ENCODE measurements at regions not wholly inside any gene's neighbourhood (a gene's known extent, or its start where the extent isn't known, plus 50 kb on each side); places are given as distances from the start of the nearest gene placed in this dataset.
"Not testable (repeated sequence)": the region's sequence is repeated elsewhere in the genome, so short reads cannot be mapped to it uniquely, and the experiment has no call there.

DNA sequence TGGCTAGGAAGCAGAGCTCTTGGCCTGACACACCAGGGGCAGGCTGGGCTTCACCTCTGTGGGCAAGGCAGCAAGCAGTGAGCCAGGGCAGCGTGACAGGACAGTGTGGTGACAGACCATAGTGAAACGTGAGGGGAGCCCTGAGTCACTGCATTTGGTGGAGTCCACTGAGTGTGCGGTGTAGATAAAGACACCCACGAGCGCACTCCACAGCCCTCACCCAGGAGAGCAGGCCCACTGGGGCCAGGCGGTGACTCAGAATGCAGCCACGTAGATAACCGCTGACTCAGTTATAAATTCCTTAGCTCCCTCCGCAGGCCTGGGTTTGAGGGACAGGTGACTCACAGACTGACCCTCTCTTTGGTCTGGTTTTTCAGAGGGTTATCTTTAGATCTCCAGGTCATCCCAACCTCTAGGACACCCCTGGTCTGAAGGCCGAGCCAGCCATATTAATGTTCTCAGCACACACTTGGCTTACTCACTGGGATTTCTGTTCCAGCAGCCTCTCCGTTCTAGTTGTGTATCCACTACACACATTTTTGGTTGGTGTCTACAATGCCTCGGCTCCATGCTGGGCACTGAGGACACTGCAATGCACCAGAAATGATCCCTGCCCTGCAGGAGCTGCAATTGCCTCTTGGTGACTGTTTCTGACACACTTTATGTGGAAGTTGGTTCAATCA lies 90.2 kb upstream of the TSPAN2 start:
- DNase-seq, result peak; percentile 96

DNA sequence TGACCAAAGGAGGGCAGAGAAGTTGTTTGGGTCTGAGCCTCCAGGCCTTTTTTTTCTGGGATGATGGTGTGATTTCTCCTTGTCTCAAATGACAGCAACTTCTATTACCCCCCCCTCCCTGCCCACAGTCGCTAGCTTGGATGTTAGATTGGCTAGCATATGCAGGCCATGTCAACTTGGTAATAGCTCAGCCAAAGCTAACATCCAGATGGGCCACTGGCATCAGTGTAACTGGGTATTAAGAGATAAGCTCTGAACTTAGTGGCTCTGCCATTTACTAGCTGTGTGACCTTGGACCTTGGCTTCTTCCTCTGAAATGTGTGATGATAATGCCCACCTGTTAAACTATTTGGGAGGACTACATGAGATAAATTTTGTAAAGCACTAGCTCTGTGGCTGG lies 86.9 kb upstream of the TSPAN2 start:
- no peak for DNase-seq

DNA sequence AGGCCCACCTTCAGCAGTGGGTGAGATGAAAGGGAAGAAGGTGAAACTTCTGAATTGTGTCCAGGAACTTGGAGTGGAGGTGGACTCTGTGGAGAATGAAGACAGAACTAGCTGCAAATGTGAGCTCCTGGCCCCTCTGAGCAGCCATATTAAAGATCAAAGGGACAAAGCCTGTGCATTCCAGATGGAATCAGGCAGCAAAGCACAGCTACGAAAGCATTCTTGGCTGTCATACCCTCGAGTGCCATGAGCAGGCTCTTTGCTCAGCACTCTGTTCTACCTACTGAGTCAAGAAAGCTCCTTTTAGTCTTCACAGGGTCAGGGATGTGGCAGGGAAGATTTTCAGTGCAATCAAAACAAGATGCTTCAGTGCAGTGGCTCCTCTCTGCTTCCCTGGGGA lies 86.3 kb upstream of the TSPAN2 start:
- DNase-seq, result no peak

DNA sequence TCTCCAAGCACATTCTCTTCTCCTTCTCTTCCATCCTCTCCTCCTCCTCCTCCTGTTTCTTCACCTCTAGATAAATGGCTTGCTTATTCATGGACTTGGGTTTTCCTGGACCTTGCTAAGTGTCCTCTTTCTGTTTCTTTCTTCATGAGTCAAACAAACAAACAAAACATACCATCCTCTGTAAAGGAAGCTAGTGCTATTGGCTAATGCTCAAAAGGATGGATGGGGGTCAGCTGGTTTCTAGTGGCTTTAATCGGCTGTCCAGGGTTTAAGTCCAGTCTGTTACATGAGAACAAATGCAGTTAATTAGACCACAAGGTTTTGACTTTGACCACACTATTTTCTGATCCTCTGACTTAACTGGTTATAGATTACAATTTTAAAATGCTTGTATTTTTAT lies 83.8 kb upstream of the TSPAN2 start:
- no peak for DNase-seq

DNA sequence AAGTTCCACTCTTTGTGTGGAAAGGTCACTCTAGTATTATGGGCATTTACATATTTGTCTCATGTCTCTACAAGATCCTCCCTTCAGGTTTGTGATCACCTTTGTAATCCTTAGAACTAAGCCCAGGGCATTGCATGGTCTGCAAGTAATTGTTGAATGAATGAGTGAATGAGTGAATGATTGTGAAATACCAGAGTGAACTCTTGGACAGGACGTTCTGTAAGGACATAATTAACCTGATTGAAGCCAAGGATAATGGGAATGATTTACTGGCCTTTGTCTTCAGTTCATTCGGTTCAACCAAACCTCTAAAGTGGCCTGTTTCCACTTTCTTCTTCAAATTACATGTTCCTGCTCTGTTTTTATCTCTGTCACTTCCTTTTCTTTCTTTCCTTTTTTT lies 83.0 kb upstream of the TSPAN2 start:
- DNase-seq, result no peak

DNA sequence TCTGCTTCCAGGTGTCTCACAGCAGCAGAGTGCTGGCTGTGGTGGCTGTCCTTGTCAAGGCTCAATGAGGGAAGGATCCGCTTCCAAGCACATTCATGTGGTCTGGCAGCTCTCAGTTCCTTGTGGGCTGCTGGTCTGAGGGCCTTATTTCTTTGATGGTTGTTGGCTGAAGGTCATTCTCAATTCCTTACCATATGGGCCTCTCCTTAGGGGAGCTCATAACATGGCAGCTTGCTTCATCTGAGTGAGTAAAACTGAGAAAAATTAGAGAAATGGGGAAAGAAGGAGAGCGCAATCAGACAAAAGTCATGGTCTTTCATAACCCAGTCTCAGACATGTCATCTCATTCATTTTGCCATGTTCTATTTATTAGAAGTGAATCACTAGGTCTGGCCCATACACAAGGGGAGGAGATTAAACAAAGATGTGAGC lies 81.7 kb upstream of the TSPAN2 start:
- DNase-seq, result peak; percentile 46

DNA sequence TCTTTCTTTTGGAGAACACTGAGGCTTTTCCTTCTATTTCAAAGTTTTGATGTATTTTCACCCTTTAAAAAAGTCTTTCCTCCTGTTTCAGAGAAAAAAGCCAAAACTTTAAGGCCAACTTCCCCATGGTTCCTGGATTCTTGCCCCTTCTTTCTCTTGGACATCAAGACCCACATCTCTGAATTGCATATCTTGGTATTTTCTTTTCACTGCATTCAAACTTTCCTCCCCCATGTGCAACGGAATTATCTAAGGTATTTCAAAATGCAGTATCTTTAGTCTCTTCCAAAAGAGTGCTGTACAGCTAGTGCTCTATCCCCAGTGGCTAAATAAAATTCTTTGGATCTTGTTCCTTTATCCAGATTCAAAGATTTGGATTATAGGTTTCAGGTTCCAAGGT lies 81.1 kb upstream of the TSPAN2 start:
- no peak for DNase-seq

DNA sequence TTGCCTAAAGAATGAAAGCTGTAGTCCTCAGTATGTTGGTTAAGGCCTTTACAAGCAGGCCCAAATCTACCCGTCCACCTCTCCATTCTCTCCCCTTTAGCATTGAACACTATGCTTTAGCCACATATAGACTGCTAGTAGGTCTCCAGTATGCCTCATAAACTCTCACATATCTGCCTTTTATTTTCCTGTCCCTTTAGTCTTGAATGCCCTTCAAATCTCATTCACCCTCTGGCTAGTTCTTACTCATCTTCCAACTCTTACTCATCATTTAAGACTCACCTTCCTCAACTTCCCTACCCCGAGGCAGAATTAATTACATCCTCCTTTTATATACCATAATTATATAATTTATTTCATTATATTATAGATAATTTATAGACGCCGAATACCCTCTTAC lies 78.7 kb upstream of the TSPAN2 start:
- DNase-seq, result no peak

DNA sequence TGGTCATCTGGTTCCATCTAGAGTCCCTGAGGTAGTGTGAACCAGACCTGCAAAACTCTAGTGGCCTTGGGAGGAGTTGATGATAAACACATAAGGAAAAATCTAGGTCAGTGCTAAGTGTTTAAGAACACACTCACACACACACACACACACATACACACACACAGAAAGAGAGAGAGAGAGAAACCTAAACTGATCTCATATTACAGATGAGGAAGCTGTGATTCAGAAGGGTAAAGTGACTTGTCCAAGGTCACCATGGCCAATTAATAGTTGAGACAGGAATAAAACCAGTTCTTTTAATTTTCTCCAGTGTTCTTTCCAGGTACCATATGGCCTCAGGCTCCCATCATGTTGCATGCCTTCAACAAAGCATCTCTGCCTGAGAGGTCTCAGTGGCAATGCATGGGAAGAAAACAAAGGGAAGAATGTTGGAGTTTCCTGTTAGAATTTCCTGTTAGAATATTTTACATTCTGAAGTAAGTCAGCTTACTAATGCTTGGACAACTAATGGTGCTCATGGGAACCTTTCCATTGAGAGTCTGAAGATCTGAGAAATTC lies 77.3 kb upstream of the TSPAN2 start:
- DNase-seq, result peak; percentile 90

DNA sequence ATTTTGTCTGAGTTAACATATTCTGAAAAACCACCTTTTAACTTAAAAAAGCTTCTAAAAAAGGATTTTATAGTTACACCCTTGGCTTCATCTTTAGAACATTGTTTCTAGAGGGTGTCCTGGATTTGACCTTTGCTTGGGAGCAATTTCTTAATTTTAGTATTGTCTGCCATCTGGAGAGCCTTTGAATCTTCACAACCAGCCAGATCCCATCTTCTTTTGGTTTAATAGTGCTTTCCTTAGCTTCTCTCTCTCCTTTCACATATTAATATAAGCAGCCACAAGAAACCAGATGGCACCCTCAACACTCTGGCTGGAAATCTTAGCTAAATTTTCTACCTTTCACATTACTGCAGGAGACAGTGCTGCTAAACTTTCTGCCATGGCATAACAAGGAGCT lies 76.5 kb upstream of the TSPAN2 start:
- no peak for DNase-seq

DNA sequence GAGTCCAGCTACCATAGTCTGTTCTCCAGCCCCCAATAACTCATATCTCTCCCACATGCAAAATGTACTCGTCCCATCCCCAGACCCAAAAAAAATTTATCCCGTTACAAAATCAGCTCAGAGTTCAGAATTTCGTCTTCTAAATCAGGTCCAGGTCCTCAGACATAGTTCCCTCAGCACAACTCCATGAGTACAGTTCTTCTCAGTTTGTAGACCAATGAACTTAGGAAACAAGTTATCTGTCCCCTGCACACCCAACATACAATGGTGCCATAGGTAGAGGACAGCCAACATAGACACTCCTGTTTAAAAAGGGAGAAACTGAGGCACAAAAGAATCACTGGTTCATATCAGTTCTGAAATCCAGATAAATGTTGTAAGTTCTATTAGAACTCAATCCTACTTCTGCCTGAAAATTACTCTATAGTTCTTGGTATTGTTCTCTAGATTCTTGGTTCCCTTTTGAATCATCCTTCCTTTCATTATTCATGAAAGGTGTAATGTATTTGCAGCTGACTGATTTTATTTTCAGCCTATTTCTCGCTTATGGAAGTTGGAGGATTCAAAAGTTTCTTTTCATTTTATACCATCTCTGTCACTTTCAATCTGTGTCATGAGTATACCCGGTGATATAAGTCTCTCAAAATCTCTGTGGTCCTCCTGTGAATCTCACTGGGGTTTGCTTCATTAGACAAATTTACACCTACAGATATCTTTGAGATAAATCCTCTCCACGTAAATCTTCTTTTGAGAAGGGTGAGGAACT lies 75.8 kb upstream of the TSPAN2 start:
- DNase-seq, result no peak

DNA sequence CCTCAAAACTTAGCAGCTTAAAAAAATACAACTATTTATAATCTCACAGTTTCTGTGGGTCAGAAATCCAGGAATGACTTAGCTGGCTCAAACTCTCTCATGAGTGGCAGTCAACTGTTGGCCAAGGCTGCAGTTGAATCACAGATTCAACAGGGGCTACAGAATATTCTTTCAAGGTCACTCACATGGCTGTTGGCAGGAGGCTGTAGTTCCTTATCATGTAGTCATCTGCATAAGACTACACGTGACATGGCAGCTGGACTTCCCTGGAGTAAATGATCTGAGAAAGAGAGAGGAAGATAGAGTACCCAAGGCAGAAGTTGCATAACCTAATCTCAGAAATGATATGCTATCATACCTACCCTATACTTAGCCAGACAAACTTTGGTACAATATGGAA lies 75.2 kb upstream of the TSPAN2 start:
- no peak for DNase-seq

DNA sequence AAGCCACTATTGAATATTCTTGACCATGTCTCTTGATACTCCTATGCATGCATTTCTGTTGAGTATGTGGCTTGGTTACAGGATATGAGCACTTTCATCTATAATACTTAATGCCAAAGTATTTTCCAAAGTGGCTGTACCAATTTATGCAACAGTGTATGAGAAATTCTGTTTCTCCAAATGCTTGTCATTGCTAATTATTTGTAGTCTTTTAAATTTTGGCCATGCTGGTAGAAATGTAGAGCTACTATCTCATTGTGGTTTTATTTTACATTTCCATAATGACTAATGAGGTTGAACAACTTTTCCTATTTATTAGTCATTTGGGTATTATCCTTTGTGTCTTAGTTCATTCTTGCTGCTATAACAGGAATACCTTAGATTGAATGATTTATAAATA lies 71.4 kb upstream of the TSPAN2 start:
- no peak for DNase-seq

DNA sequence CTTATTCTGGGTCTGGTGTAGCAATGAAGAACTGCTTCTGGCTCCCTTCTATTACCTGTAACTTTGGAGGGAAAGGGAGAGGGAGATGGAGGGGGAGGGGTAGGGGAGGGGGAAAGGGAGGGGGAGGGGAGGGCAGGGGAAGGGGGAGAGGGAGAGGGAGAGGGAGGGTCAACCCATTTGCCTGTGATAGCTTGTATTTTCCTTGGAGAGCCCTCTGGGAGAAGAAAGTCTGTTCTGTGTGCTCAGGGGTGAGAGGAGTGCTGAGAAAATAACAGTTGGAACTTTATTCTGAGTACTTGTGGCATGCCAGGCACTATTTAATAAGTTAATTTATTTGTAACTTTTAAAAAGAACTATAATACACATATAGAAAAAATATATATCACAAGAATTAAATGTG lies 70.7 kb upstream of the TSPAN2 start:
- no peak for DNase-seq

DNA sequence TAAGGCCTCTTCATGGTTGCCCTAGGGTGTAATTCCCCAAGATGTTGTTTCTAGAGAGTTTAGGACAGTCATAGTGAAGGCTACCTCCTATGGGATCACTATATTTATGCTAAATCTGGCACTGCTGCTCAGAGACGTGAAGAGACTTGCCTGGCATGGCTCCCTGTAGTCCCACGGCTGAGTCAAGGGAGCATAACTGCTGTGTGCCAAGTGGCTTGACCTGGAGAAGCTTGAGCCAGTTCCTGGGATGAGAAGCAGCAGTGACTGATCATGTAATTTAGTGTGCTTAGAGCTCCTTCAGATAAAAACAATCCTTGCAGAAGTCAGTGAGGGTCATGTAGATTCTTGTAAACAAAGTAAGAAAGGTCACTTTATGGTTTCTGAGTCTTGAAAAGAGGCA lies 68.9 kb upstream of the TSPAN2 start:
- no peak for DNase-seq

DNA sequence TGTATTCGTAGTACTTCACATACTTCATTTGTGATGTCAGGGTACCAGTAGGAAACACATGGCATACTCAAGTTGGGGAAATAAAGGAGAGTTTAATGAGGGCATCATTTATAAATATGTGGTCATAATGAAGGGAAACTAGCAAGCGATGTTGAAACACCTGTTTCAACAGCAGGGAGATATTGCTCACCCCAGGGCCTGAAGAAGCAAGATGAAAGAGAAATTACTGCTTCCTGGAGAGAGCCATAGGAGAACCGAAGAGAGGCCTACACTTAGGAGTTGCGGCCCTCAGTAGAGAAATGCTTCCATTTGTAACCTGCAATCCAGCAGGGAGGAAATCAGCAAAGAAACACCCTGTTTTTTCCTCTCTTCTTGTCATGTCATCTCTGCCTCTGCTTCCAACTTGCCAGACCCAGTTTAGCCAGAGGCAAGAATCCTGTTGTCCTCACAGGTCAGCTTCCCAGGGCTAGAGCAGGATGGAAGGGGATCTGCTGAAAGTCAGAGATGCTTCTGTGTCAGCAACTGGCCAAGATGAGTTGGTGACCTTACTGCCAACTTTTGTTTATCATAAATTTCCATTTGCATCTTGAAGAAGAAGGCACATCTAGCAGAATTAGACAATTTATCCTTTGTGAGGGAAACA lies 67.6 kb upstream of the TSPAN2 start:
- DNase-seq, result no peak

DNA sequence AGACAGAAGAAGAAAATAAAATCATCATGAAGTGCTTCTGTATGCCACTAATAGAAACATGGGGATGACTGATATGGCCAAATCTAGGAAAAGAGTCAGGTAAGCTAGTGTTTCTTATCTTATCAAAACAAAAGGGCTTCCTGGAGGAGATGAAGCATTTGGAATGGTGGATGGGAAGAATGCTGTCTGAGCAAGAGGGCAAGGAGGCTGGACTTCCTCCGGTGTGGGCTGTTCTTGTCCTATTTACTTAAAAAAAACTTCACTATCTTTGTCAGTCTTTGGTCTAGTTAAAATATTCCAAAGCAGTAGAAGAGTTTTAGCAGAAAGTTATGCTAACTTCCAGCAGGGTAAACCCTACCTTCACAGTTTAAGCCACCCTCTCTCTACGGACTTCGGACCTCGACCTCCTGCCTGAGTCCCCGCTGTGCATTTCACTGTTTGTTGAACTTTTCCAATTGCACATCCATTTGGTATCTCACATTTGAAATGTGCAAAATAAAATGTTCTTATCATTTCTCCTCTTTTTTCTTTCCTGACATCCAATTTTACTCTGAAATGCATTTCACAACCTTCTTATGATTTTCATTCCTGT lies 64.8 kb upstream of the TSPAN2 start:
- DNase-seq, result no peak

DNA sequence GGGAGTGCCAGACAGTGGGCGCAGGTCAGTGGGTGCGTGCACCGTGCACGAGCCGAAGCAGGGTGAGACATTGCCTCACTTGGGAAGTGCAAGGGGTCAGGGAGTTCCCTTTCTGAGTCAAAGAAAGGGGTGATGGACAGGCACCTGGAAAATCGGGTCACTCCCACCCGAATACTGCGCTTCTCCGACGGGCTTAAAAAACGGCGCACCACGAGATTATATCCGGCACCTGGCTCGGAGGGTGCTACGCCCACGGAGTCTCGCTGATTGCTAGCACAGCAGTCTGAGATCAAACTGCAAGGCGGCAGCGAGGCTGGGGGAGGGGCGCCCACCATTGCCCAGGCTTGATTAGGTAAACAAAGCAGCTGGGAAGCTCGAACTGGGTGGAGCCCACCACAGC lies 58.6 kb upstream of the TSPAN2 start:
- DNase-seq, result not testable (repeated sequence)

DNA sequence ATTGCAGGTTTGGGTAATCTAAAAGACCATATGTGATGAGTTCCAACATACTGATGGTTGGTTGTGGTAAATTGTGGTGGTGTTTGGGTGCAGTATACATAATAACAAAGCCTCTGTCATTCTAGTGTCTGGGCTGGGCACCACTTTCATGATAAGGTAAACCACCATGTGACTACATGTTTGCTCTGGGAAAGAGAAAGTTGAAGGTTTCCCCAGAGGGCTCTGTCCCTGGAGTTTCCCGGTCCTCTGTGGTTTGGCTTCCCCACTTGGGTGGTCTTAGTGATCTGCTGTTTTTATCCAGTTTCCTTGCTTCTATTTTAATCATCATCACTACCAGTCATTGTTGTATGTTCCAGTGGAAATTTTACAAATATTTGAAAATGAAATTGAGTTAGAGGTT lies 55.9 kb upstream of the TSPAN2 start:
- peak; percentile 52 for DNase-seq

DNA sequence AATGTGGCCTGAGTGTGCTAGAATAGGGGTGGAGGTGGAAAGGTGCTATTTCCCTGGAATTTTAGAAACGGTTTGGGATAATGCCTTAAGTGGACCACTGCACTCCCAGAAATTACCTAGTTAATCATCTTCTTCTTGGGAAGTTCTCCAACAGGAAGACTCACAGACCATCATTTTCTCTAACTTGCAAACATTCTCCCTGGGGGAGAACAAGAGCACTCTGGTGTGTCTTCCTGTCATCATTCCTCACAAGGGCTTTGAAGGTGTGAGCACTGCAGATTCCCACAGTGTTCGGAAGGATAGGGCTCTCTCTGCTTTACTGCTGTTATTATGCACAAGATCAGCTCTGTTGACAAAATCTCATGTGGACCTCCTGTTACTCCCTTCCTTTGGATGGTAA lies 54.9 kb upstream of the TSPAN2 start:
- DNase-seq, result no peak

DNA sequence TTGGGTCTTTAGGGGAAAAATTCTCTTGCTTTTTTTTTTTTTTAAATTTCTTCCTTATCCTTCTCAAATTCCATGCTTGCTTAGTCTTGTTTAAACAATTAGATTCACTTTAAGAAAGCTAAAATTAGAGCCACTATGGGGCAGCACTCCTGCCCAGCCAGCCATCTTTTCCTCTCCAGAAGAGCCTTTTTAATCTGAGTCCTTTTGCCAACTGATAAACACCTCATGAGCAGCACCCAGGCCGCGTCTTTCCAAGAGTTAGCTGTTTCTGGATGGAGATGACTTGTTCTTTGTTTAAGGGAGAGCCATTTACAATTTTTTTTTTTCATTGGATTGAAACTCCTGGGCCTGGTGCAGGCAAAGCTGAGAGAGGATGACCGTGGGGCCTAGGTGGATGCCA lies 53.3 kb upstream of the TSPAN2 start:
- peak; percentile 76 for DNase-seq

DNA sequence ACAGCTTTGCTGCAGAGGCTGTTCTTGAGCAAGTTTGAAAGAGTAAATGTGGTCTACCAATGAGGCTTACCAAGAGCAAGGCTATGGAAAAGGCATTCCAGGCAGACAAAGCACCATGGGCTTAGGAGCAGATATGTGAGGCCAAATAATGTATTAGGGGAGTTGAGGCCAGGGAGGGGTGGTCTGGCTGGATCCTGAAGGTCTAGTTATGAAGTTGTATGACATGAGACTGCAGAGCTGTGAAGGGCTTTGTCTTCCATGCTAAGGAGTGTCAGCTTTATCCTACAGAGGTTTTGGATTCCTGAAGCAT lies 51.8 kb upstream of the TSPAN2 start:
- no peak for DNase-seq

DNA sequence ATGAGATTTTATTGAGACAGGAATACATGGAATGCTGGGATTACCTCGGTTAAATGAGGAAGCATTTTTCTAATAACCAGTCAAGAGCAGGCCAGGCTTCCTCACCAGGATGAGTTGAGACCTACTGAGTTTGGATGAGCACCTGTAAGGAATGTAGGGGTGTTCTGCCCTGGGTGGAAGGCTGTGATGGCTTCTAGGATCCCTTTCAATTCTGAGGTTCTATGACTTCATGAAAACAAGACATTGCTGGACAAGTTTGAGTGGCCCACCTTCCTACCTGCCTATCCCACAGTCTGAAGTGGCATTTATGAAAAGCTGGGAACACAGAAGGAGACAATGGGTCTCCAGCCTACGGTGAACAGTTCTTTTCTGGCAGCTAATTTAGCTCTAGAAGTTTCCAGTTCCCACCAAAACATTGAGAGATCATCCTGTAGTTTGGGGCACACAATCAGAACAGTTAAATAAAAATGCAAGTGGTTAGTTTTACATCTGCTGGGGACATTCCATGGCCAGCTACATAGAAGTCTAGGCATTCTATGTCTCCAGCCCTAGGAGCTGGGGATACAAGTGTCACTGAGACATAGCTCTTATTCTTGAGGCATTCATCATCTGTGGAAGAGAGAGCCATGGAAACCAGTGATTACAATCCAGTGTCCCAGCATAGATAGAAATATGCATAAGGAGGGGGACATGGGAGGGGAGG lies 51.3 kb upstream of the TSPAN2 start:
- DNase-seq, result peak; percentile 92

Data from fibroblast of skin of scalp (primary cell).